ENCODE measurements at regions not wholly inside any gene's neighbourhood (a gene's known extent, or its start where the extent isn't known, plus 50 kb on each side); places are given as distances from the start of the nearest gene placed in this dataset.

- DNase-seq (no peak), ATAC-seq (no peak)
- no peak overlapping the region for H3K27ac Mint-ChIP-seq
- no peaks in the 10 kb centered on the region for H3K9me3 Mint-ChIP-seq
- intact Hi-C loops (cut with micrococcal nuclease), result no loop called here
- no peak overlapping the region for H3K27ac ChIP-seq (ENCODE audit: low read length)
- H3K36me3 Mint-ChIP-seq, result no peaks in the 10 kb centered on the region
- H3K4me1 ChIP-seq (ENCODE audit: control insufficient read depth, insufficient read depth, low read length), result no peaks in the 10 kb centered on the region
- H3K27me3 ChIP-seq (ENCODE audit: control insufficient read depth, insufficient read depth, low read length), result no peaks in the 10 kb centered on the region
- H3K27me3 Mint-ChIP-seq (ENCODE audit: low read depth in 2 of 2), result peaks cover 0 to 7% of the 10 kb centered on the region in 2 donors
- no peaks in the 10 kb centered on the region for H3K4me1 Mint-ChIP-seq
- H3K36me3 ChIP-seq (ENCODE audit: control insufficient read depth, insufficient read depth, low read length), result no peaks in the 10 kb centered on the region
- H3K9me3 ChIP-seq (ENCODE audit: control insufficient read depth, insufficient read depth, low read length), result no peaks in the 10 kb centered on the region
- H3K4me3 ChIP-seq (ENCODE audit: low read length), result no peak overlapping the region
- TF ChIP-seq, protein P1, sequence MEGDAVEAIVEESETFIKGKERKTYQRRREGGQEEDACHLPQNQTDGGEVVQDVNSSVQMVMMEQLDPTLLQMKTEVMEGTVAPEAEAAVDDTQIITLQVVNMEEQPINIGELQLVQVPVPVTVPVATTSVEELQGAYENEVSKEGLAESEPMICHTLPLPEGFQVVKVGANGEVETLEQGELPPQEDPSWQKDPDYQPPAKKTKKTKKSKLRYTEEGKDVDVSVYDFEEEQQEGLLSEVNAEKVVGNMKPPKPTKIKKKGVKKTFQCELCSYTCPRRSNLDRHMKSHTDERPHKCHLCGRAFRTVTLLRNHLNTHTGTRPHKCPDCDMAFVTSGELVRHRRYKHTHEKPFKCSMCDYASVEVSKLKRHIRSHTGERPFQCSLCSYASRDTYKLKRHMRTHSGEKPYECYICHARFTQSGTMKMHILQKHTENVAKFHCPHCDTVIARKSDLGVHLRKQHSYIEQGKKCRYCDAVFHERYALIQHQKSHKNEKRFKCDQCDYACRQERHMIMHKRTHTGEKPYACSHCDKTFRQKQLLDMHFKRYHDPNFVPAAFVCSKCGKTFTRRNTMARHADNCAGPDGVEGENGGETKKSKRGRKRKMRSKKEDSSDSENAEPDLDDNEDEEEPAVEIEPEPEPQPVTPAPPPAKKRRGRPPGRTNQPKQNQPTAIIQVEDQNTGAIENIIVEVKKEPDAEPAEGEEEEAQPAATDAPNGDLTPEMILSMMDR (IDR thresholded peaks at IDR 0.05), result no peak
- WGBS (ENCODE audit: insufficient coverage), result 86% methylated on average over 7 of the region's 7 CpGs
- no peak overlapping the region for H3K4me3 Mint-ChIP-seq
These were observed 97.9 kb upstream of the MTHFD1L start for GRCh38 chr6:150767571-150768018.

DNA sequence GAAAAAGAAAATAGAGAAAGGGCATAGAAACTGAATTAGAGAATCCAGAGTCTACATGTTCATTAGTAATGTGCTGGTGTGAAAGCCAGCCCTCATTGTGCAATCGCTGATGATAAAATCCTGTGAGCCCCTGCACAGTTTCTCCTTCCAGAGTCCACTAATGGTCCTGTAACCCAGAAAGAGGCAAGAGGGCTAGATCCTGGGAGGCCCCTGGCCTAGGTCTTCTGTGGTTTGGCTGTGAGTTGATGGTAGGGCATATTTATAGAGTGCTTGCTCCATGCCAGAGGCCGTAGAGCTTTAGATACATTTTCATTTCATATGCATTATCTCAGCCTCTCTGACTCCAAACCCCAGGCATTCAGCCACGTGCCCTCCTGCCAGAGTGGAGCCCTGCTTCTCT is 94.9 kb upstream of the MTHFD1L start:
- H3K36me3 Mint-ChIP-seq, result no peaks in the 10 kb centered on the region
- H3K9me3 Mint-ChIP-seq, result no peaks in the 10 kb centered on the region
- H3K27me3 Mint-ChIP-seq (ENCODE audit: low read depth in 2 of 2), result peaks cover 0 to 8% of the 10 kb centered on the region in 2 donors
- no peak overlapping the region for H3K4me3 Mint-ChIP-seq
- Histone ChIP-seq H3K27ac (ENCODE audit: low read length) (no peak overlapping the region), H3K36me3 (ENCODE audit: control insufficient read depth, insufficient read depth, low read length) (no peaks in the 10 kb centered on the region), H3K27me3 (ENCODE audit: control insufficient read depth, insufficient read depth, low read length) (no peaks in the 10 kb centered on the region), H3K4me1 (ENCODE audit: control insufficient read depth, insufficient read depth, low read length) (no peaks in the 10 kb centered on the region), H3K9me3 (ENCODE audit: control insufficient read depth, insufficient read depth, low read length) (no peaks in the 10 kb centered on the region), H3K4me3 (ENCODE audit: low read length) (no peak overlapping the region)
- TF ChIP-seq, protein P1 (IDR thresholded peaks at IDR 0.05), result no peak
- H3K4me1 Mint-ChIP-seq, result peaks cover 0 to 5% of the 10 kb centered on the region in 2 donors
- DNase-seq (no peak), ATAC-seq (no peak)
- 92% methylated on average over 3 of the region's 3 CpGs for WGBS (ENCODE audit: insufficient coverage)
- intact Hi-C loops (cut with micrococcal nuclease), result no loop called here
- no peak overlapping the region for H3K27ac Mint-ChIP-seq

GRCh38 chr6:150773969-150774368 is 91.5 kb upstream of the MTHFD1L start:
- no peak for ATAC-seq
- intact Hi-C loops (cut with micrococcal nuclease), result no loop called here
- no peaks in the 10 kb centered on the region for H3K36me3 ChIP-seq (ENCODE audit: control insufficient read depth, insufficient read depth, low read length)
- H3K9me3 Mint-ChIP-seq, result peaks cover 0 to 3% of the 10 kb centered on the region in 2 donors
- H3K27me3 Mint-ChIP-seq (ENCODE audit: low read depth in 2 of 2), result peaks cover 0 to 8% of the 10 kb centered on the region in 2 donors
- H3K27ac ChIP-seq (ENCODE audit: low read length), result no peak overlapping the region
- no peaks in the 10 kb centered on the region for H3K9me3 ChIP-seq (ENCODE audit: control insufficient read depth, insufficient read depth, low read length)
- H3K4me3 Mint-ChIP-seq, result no peak overlapping the region
- DNase-seq, result no peak
- no peak overlapping the region for H3K4me3 ChIP-seq (ENCODE audit: low read length)
- H3K4me1 ChIP-seq (ENCODE audit: control insufficient read depth, insufficient read depth, low read length), result no peaks in the 10 kb centered on the region
- no CpG with 5 or more reads among the region's 1 CpG for WGBS (ENCODE audit: insufficient coverage)
- H3K36me3 Mint-ChIP-seq, result no peaks in the 10 kb centered on the region
- H3K4me1 Mint-ChIP-seq, result peaks cover 0 to 9% of the 10 kb centered on the region in 2 donors
- H3K27me3 ChIP-seq (ENCODE audit: control insufficient read depth, insufficient read depth, low read length), result no peaks in the 10 kb centered on the region
- no peak overlapping the region for H3K27ac Mint-ChIP-seq
- TF ChIP-seq, protein P1 (IDR thresholded peaks at IDR 0.05), result no peak

Measured in natural killer cell (primary cell).